Cardiac muscle cell (in vitro differentiated cells and primary cell): ENCODE measurements at regions not wholly inside any gene's neighbourhood (a gene's known extent, or its start where the extent isn't known, plus 50 kb on each side); places are given as distances from the start of the nearest gene placed in this dataset.

ENCODE experiments used
- DNase-seq, 2 donors: peaks; one replicate each; pipeline versions ENCODE4 v3.0.0 to v3.0.0-alpha.2; 2010 to 2017; ENCODE audit warnings: low read depth in 1 of 2, low spot score in 1 of 2
- H3K27ac ChIP-seq: fragments of 200-600 bp; sonication (generic); 2 replicates; pipeline ENCODE4 v1.5.1; 2016
- H3K27me3 ChIP-seq: fragments of 200-600 bp; sonication (generic); 2 replicates; pipeline ENCODE4 v1.6.0; 2016; ENCODE audit warnings: control low read depth
- H3K36me3 ChIP-seq: fragments of 200-600 bp; sonication (generic); 2 replicates; pipeline ENCODE4 v1.5.1; 2016; ENCODE audit warnings: control low read depth
- H3K4me1 ChIP-seq: fragments of 200-600 bp; sonication (generic); 2 replicates; pipeline ENCODE4 v1.8.1; 2017; ENCODE audit warnings: low read depth, mild to moderate bottlenecking, mixed run types
- H3K4me3 ChIP-seq: fragments of 200-600 bp; sonication (generic); 2 replicates; pipeline ENCODE4 v1.5.1; 2016; ENCODE audit warnings: mild to moderate bottlenecking
- H3K9me3 ChIP-seq: fragments of 200-600 bp; sonication (generic); 2 replicates; pipeline ENCODE4 v1.5.1; 2017; ENCODE audit warnings: low read depth, mild to moderate bottlenecking, control low read depth
- TF ChIP-seq, protein P1 (sequence below): IDR thresholded peaks from 2 replicates; pipeline ENCODE4 v1.5.1; 2012; ENCODE audit warnings: low read depth, mild to moderate bottlenecking, low read length

GRCh38 chr1:22228074-22228473 is 85.2 kb upstream of the WNT4 start:
- no peaks in the 10 kb centered on the region for H3K27me3 ChIP-seq
- no peak overlapping the region for H3K27ac ChIP-seq
- H3K36me3 ChIP-seq, result no peaks in the 10 kb centered on the region
- H3K9me3 ChIP-seq, result no peaks in the 10 kb centered on the region
- TF ChIP-seq, protein P1, sequence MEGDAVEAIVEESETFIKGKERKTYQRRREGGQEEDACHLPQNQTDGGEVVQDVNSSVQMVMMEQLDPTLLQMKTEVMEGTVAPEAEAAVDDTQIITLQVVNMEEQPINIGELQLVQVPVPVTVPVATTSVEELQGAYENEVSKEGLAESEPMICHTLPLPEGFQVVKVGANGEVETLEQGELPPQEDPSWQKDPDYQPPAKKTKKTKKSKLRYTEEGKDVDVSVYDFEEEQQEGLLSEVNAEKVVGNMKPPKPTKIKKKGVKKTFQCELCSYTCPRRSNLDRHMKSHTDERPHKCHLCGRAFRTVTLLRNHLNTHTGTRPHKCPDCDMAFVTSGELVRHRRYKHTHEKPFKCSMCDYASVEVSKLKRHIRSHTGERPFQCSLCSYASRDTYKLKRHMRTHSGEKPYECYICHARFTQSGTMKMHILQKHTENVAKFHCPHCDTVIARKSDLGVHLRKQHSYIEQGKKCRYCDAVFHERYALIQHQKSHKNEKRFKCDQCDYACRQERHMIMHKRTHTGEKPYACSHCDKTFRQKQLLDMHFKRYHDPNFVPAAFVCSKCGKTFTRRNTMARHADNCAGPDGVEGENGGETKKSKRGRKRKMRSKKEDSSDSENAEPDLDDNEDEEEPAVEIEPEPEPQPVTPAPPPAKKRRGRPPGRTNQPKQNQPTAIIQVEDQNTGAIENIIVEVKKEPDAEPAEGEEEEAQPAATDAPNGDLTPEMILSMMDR, result no peak
- DNase-seq, result no peak
- H3K4me3 ChIP-seq, result no peak overlapping the region
- H3K4me1 ChIP-seq, result no peaks in the 10 kb centered on the region

GRCh38 chr1:22228505-22228911 is 85.6 kb upstream of the WNT4 start:
- TF ChIP-seq, protein P1, result no peak
- no peaks in the 10 kb centered on the region for H3K36me3 ChIP-seq
- no peak overlapping the region for H3K4me3 ChIP-seq
- no peak overlapping the region for H3K27ac ChIP-seq
- peak in 1 of 2 donors; percentile 14 for DNase-seq
- no peaks in the 10 kb centered on the region for H3K9me3 ChIP-seq
- no peaks in the 10 kb centered on the region for H3K4me1 ChIP-seq
- no peaks in the 10 kb centered on the region for H3K27me3 ChIP-seq

DNA sequence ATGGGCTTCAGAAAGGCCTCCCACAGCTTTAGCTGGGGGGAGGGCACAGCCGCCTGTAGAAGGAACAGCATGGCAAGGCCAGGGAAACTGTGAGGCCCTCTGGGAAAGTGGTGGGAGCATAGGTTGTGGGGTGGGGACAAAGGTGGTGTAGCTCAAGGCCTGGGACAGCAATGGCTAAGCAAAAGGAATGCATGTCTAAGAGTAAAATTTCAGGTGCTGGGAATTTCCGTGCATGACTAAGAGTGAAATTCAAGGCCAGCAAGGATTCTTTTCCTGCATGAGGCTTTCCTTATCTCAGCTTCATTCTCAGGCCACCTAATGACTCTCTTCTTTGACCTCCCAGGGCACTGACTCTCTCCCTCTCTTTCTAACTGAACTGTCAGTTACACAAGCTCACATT is 86.5 kb upstream of the WNT4 start:
- peak in 1 of 2 donors; percentile 71 for DNase-seq
- no peak overlapping the region for H3K4me3 ChIP-seq
- H3K27me3 ChIP-seq, result peaks cover 5% of the 10 kb centered on the region
- no peaks in the 10 kb centered on the region for H3K9me3 ChIP-seq
- TF ChIP-seq, protein P1, result no peak
- no peaks in the 10 kb centered on the region for H3K4me1 ChIP-seq
- H3K36me3 ChIP-seq, result no peaks in the 10 kb centered on the region
- H3K27ac ChIP-seq, result no peak overlapping the region

DNA sequence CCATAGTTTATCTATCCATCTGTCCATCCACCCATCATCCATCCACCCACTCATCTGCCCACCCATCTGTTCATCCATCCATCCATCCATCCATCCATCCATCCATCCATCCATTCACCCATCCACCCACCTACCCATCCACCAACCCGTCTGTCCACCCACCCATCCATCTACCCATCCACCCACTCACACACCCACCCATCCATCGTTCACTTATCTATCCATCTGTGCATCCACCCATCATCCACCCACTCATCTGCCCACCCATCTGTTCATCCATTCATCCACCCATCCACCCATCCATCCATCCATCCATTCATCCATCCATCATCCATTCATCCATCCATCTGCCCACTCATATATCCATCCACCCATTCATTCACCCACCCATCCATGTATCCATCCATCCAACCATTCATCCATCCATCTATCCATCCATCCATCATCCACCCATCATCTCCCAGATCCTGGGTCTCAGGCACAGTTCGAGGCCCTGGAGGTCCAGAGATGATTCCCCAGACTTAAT is 88.2 kb upstream of the WNT4 start:
- Histone ChIP-seq H3K9me3 (no peaks in the 10 kb centered on the region), H3K27ac (no peak overlapping the region), H3K36me3 (no peaks in the 10 kb centered on the region), H3K27me3 (peaks cover 16% of the 10 kb centered on the region), H3K4me3 (no peak overlapping the region), H3K4me1 (no peaks in the 10 kb centered on the region)
- TF ChIP-seq, protein P1, result no peak
- no peak for DNase-seq

DNA sequence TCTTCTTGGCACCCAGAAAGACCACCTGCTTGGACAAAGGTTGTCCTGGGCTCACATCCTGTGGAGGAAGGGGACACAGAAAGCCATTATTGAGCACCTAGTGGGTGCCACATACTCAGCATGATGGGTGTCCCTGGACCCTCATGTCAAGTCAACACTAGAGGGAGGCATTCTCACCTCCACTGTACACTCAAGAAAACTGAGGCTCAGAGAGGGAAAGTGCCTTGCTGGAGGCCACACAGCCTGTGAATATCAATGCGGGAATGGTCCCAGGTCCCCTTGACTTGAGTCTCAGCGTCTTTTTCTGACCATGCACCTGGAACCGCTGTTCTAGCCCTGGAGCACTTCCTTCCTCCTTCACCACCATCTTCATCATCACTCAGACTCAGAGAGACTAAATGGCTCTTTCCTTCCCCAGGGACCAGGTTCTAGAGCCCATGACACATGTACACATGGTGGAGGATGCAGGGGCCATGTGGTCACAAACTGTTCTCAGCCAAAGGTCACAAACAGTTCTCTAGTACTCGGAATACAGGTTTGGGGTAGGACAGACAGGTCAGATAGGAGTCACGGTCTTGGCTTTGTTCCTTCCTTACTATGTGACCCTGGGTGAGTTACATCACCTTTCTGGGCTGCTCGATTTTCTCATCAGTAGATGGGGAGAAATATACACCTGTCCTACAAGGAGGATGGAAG is 89.2 kb upstream of the WNT4 start:
- H3K27ac ChIP-seq, result no peak overlapping the region
- DNase-seq, result no peak
- no peak overlapping the region for H3K4me3 ChIP-seq
- no peaks in the 10 kb centered on the region for H3K4me1 ChIP-seq
- peaks cover 17% of the 10 kb centered on the region for H3K27me3 ChIP-seq
- TF ChIP-seq, protein P1, result no peak
- H3K9me3 ChIP-seq, result no peaks in the 10 kb centered on the region
- no peaks in the 10 kb centered on the region for H3K36me3 ChIP-seq
